Transverse colon (tissue), 4 donors: ENCODE measurements at regions not wholly inside any gene's neighbourhood (a gene's known extent, or its start where the extent isn't known, plus 50 kb on each side); places are given as distances from the start of the nearest gene placed in this dataset.
"Not testable (repeated sequence)": the region's sequence is repeated elsewhere in the genome, so short reads cannot be mapped to it uniquely, and the experiment has no call there.

Experiments
- DNase-seq: peaks from one replicate; pipeline ENCODE4 v3.0.0-alpha.2; 2019
- H3K27ac ChIP-seq, 4 donors: fragments of 200-600 bp; sonication (generic); 2 replicates each; pipeline ENCODE4 v1.5.1; 2016 to 2018; ENCODE audit warnings: inconsistent platforms in 4 of 4
- H3K27me3 ChIP-seq: fragments of 200-600 bp; sonication (generic); 2 replicates; pipeline ENCODE4 v1.5.1; 2017; ENCODE audit warnings: inconsistent platforms
- H3K36me3 ChIP-seq, 4 donors: fragments of 200-600 bp; sonication (generic); 2 replicates each; pipeline ENCODE4 v1.5.1; 2017 to 2019; ENCODE audit warnings: inconsistent platforms in 4 of 4
- H3K4me1 ChIP-seq, 4 donors: fragments of 200-600 bp; sonication (generic); 2 replicates each; pipeline ENCODE4 v1.5.1; 2017 to 2020; ENCODE audit warnings: inconsistent platforms in 4 of 4
- H3K4me3 ChIP-seq, 4 donors: fragments of 200-600 bp; sonication (generic); 1 replicate in 1 of 4; 2 replicates in 3 of 4; pipeline versions ENCODE4 v1.5.1 to v1.6.1; 2017 to 2019; ENCODE audit warnings: inconsistent platforms in 4 of 4
- H3K9me3 ChIP-seq, 2 donors: fragments of 200-600 bp; sonication (generic); 2 replicates each; pipeline ENCODE4 v1.5.1; 2017 to 2019; ENCODE audit warnings: inconsistent platforms in 2 of 2
- CTCF ChIP-seq, 5 experiments: fragments of 200-600 bp in 3 of 5; fragments of 450-650 bp in 2 of 5; sonication (generic) in 3 of 5; IDR thresholded peaks; 1 replicate in 2 of 5; 2 replicates in 3 of 5; pipeline ENCODE4 v1.5.1; 2016 to 2017; ENCODE audit warnings: antibody characterized with exemption in 5 of 5, inconsistent platforms in 3 of 5, mild to moderate bottlenecking in 2 of 5, moderate library complexity in 1 of 5
- EP300 ChIP-seq: sonication (generic); formaldehyde crosslinking; IDR thresholded peaks from one replicate; pipeline ENCODE4 v1.6.1; 2017; ENCODE audit warnings: antibody characterized with exemption, low read depth
- POLR2A ChIP-seq: fragments of 450-650 bp; IDR thresholded peaks from one replicate; pipeline ENCODE4 v1.6.1; 2016; ENCODE audit warnings: antibody characterized with exemption, mild to moderate bottlenecking, moderate library complexity
- POLR2AphosphoS5 ChIP-seq, 3 donors: sonication (generic); formaldehyde crosslinking; IDR thresholded peaks; one replicate each; pipeline ENCODE4 v1.6.1; 2016; ENCODE audit warnings: antibody characterized with exemption in 3 of 3
- WGBS, 2 donors: methylation state at CpG; one replicate each; pipeline ENCODE4 v1.1.5; 2018; ENCODE audit warnings: low coverage in 1 of 2; 5-methylcytosine and 5-hydroxymethylcytosine counted together
- in situ Hi-C, 4 donors: fragments of 200-750 bp; cut with MboI; loops; one replicate each; pipeline versions ENCODE4 v1.15.0 to v1.15.1; 2017; ENCODE audit warnings: low sequenced_read_pairs in 3 of 4, low pct_ligation_motif_present in 1 of 4, low pct_unique_long_range_greater_than_20kb in 1 of 4
- intact Hi-C: fragments of 100-400 bp; cut with DNase I; formaldehyde crosslinking; loops from one replicate; pipeline ENCODE4 v1.15.1; 2023; ENCODE audit warnings: low total_unique reads

GRCh38 chr12:59059088-59059935, 139.0 kb upstream of the LRIG3 start:
- TF ChIP-seq EP300 (no peak), POLR2A (no peak), CTCF (IDR thresholded peaks at IDR 0.05) (no peak), POLR2AphosphoS5 (IDR thresholded peaks at IDR 0.05) (no peak)
- no peaks in the 10 kb centered on the region for H3K36me3 ChIP-seq
- no peak for DNase-seq
- in situ Hi-C loops = no loop called here
- no peaks in the 10 kb centered on the region for H3K27me3 ChIP-seq
- no peak overlapping the region for H3K4me3 ChIP-seq
- no peaks in the 10 kb centered on the region for H3K9me3 ChIP-seq
- H3K4me1 ChIP-seq = peaks cover 0 to 17% (median 7%) of the 10 kb centered on the region in 4 donors
- H3K27ac ChIP-seq = peak overlapping the region; percentile 17 to 69 (median 56)
- intact Hi-C loops = no loop called here
- WGBS, 2 donors = 34 to 40% methylated on average over 3 to 4 of the region's 4 CpGs

GRCh38 chr12:59056966-59057365, 136.7 kb upstream of the LRIG3 start:
- intact Hi-C loops = no loop called here

GRCh38 chr12:59055204-59055860, 135.0 kb upstream of the LRIG3 start:
- DNase-seq = no peak
- WGBS, 2 donors = 0% methylated on average over 1 of the region's 1 CpG
- intact Hi-C loops = no loop called here

More at GRCh38 chr12:59056966-59057365, 136.7 kb upstream of the LRIG3 start:
- Histone ChIP-seq H3K4me1 (peaks cover 0 to 17% (median 7%) of the 10 kb centered on the region in 4 donors), H3K27me3 (no peaks in the 10 kb centered on the region), H3K4me3 (no peak overlapping the region), H3K36me3 (no peaks in the 10 kb centered on the region), H3K9me3 (no peaks in the 10 kb centered on the region), H3K27ac (no peak overlapping the region)
- no peak for TF ChIP-seq POLR2A
- 80 to 100% methylated on average over 2 to 3 of the region's 3 CpGs for WGBS, 2 donors
- no peak for DNase-seq
- in situ Hi-C loops = no loop called here

GRCh38 chr12:59053266-59053899, 133.1 kb upstream of the LRIG3 start:
- in situ Hi-C loops, H3K9me3 ChIP-seq, H3K4me1 ChIP-seq, H3K4me3 ChIP-seq, H3K27me3 ChIP-seq, intact Hi-C loops, DNase-seq, H3K27ac ChIP-seq, H3K36me3 ChIP-seq: not testable (repeated sequence)
- 77 to 81% methylated on average over 9 to 11 of the region's 11 CpGs for WGBS, 2 donors

More at GRCh38 chr12:59055204-59055860, 135.0 kb upstream of the LRIG3 start:
- in situ Hi-C loops = no loop called here
- no peaks in the 10 kb centered on the region for H3K9me3 ChIP-seq
- no peak for TF ChIP-seq EP300
- TF ChIP-seq CTCF (IDR thresholded peaks at IDR 0.05) = no peak
- no peak for TF ChIP-seq POLR2A
- no peak for TF ChIP-seq POLR2AphosphoS5 (IDR thresholded peaks at IDR 0.05)
- no peak overlapping the region for H3K4me3 ChIP-seq
- peaks cover 0 to 17% (median 7%) of the 10 kb centered on the region in 4 donors for H3K4me1 ChIP-seq
- no peaks in the 10 kb centered on the region for H3K27me3 ChIP-seq
- H3K36me3 ChIP-seq = no peaks in the 10 kb centered on the region
- no peak overlapping the region for H3K27ac ChIP-seq
